ENCODE measurements at regions not wholly inside any gene's neighbourhood (a gene's known extent, or its start where the extent isn't known, plus 50 kb on each side); places are given as distances from the start of the nearest gene placed in this dataset.

GRCh38 chr18:55149994-55150393 lies 190.7 kb upstream of the CCDC68 start:
- TF ChIP-seq POLR2A (IDR thresholded peaks at IDR 0.05) = no peak
- no peak for TF ChIP-seq CTCF (IDR thresholded peaks at IDR 0.05)

Measured in uterus (tissue), 2 donors.